BLaER1 (cell line): ENCODE measurements at regions not wholly inside any gene's neighbourhood (a gene's known extent, or its start where the extent isn't known, plus 50 kb on each side); places are given as distances from the start of the nearest gene placed in this dataset.

ENCODE experiments used
- H3K27ac ChIP-seq: shearing (Covaris generic); formaldehyde crosslinking; 2 replicates; pipeline ENCODE4 v1.8.1; 2022
- H3K27me3 ChIP-seq: shearing (Covaris generic); formaldehyde crosslinking; 2 replicates; pipeline ENCODE4 v1.8.1; 2022
- H3K36me3 ChIP-seq: shearing (Covaris generic); formaldehyde crosslinking; 2 replicates; pipeline ENCODE4 v1.8.1; 2022
- H3K4me1 ChIP-seq: shearing (Covaris generic); formaldehyde crosslinking; 2 replicates; pipeline ENCODE4 v1.8.1; 2022
- H3K4me2 ChIP-seq: shearing (Covaris generic); formaldehyde crosslinking; 2 replicates; pipeline ENCODE4 v1.8.1; 2022
- H3K4me3 ChIP-seq: shearing (Covaris generic); formaldehyde crosslinking; 2 replicates; pipeline ENCODE4 v1.8.1; 2022
- H3K9ac ChIP-seq: shearing (Covaris generic); formaldehyde crosslinking; 2 replicates; pipeline ENCODE4 v1.8.1; 2022
- H3K9me3 ChIP-seq: shearing (Covaris generic); formaldehyde crosslinking; 2 replicates; pipeline ENCODE4 v1.8.1; 2022
- H4K20me1 ChIP-seq: shearing (Covaris generic); formaldehyde crosslinking; 2 replicates; pipeline ENCODE4 v1.8.1; 2022
- Cebpa-rat ChIP-seq: shearing (Covaris generic); IDR thresholded peaks from 2 replicates; pipeline ENCODE4 v1.8.1; 2022

GRCh38 chr14:34024768-34025144 is 73.9 kb upstream of the EGLN3 start:
- Histone ChIP-seq H3K9me3 (no peaks in the 10 kb centered on the region), H3K27me3 (no peaks in the 10 kb centered on the region), H3K4me3 (no peak overlapping the region), H3K27ac (no peak overlapping the region), H3K36me3 (no peaks in the 10 kb centered on the region), H3K9ac (no peak overlapping the region), H3K4me1 (no peaks in the 10 kb centered on the region), H4K20me1 (no peaks in the 10 kb centered on the region), H3K4me2 (no peak overlapping the region)
- TF ChIP-seq Cebpa-rat = no peak

GRCh38 chr14:34023824-34024767 is 73.2 kb upstream of the EGLN3 start:
- Histone ChIP-seq H3K4me1 (no peaks in the 10 kb centered on the region), H3K4me3 (no peak overlapping the region), H3K9ac (no peak overlapping the region), H4K20me1 (no peaks in the 10 kb centered on the region), H3K27ac (no peak overlapping the region), H3K9me3 (no peaks in the 10 kb centered on the region), H3K27me3 (no peaks in the 10 kb centered on the region), H3K4me2 (no peak overlapping the region), H3K36me3 (no peaks in the 10 kb centered on the region)
- TF ChIP-seq Cebpa-rat = no peak

GRCh38 chr14:34021096-34021495 is 70.2 kb upstream of the EGLN3 start:
- TF ChIP-seq Cebpa-rat = no peak

GRCh38 chr14:34020014-34020413 is 69.1 kb upstream of the EGLN3 start:
- Histone ChIP-seq H3K9me3 (no peaks in the 10 kb centered on the region), H3K27ac (no peak overlapping the region), H3K4me2 (no peak overlapping the region), H3K9ac (no peak overlapping the region), H3K36me3 (no peaks in the 10 kb centered on the region), H3K4me3 (no peak overlapping the region), H3K27me3 (no peaks in the 10 kb centered on the region), H3K4me1 (no peaks in the 10 kb centered on the region), H4K20me1 (no peaks in the 10 kb centered on the region)
- no peak for TF ChIP-seq Cebpa-rat

More at GRCh38 chr14:34021096-34021495, 70.2 kb upstream of the EGLN3 start:
- no peaks in the 10 kb centered on the region for H4K20me1 ChIP-seq
- no peak overlapping the region for H3K4me3 ChIP-seq
- H3K4me1 ChIP-seq = no peaks in the 10 kb centered on the region
- H3K9ac ChIP-seq = no peak overlapping the region
- no peaks in the 10 kb centered on the region for H3K9me3 ChIP-seq
- no peaks in the 10 kb centered on the region for H3K27me3 ChIP-seq
- H3K4me2 ChIP-seq = no peak overlapping the region
- no peak overlapping the region for H3K27ac ChIP-seq
- no peaks in the 10 kb centered on the region for H3K36me3 ChIP-seq

GRCh38 chr14:34018564-34019244 is 67.8 kb upstream of the EGLN3 start:
- peaks cover 8% of the 10 kb centered on the region for H3K4me1 ChIP-seq
- H3K36me3 ChIP-seq = no peaks in the 10 kb centered on the region
- no peaks in the 10 kb centered on the region for H4K20me1 ChIP-seq
- no peak overlapping the region for H3K4me3 ChIP-seq
- no peaks in the 10 kb centered on the region for H3K27me3 ChIP-seq
- H3K9ac ChIP-seq = no peak overlapping the region
- H3K4me2 ChIP-seq = no peak overlapping the region
- H3K27ac ChIP-seq = no peak overlapping the region
- no peak for TF ChIP-seq Cebpa-rat
- no peaks in the 10 kb centered on the region for H3K9me3 ChIP-seq

- TF ChIP-seq Cebpa-rat = no peak
- H3K9ac ChIP-seq = no peak overlapping the region
- H3K27ac ChIP-seq = no peak overlapping the region
- H4K20me1 ChIP-seq = no peaks in the 10 kb centered on the region
- H3K4me1 ChIP-seq = peaks cover 14% of the 10 kb centered on the region
- H3K4me3 ChIP-seq = no peak overlapping the region
- H3K27me3 ChIP-seq = no peaks in the 10 kb centered on the region
- no peaks in the 10 kb centered on the region for H3K36me3 ChIP-seq
- no peak overlapping the region for H3K4me2 ChIP-seq
- no peaks in the 10 kb centered on the region for H3K9me3 ChIP-seq
Observed at GRCh38 chr14:34018125-34018524, 67.3 kb upstream of the EGLN3 start.

- no peak overlapping the region for H3K4me2 ChIP-seq
- no peak overlapping the region for H3K4me3 ChIP-seq
- TF ChIP-seq Cebpa-rat = no peak
- no peak overlapping the region for H3K9ac ChIP-seq
- H3K9me3 ChIP-seq = no peaks in the 10 kb centered on the region
- no peaks in the 10 kb centered on the region for H3K27me3 ChIP-seq
- no peaks in the 10 kb centered on the region for H4K20me1 ChIP-seq
- no peak overlapping the region for H3K27ac ChIP-seq
- no peaks in the 10 kb centered on the region for H3K36me3 ChIP-seq
- H3K4me1 ChIP-seq = peaks cover 16% of the 10 kb centered on the region
Observed at GRCh38 chr14:34015383-34015782, 64.5 kb upstream of the EGLN3 start.

- Histone ChIP-seq H3K27ac (no peak overlapping the region), H3K9ac (no peak overlapping the region), H4K20me1 (no peaks in the 10 kb centered on the region)
Observed at GRCh38 chr14:34014936-34015335, 64.1 kb upstream of the EGLN3 start.

GRCh38 chr14:34013721-34014060 is 62.8 kb upstream of the EGLN3 start:
- Histone ChIP-seq H3K4me3 (no peak overlapping the region), H3K9me3 (no peaks in the 10 kb centered on the region), H3K4me1 (peaks cover 16% of the 10 kb centered on the region), H3K36me3 (no peaks in the 10 kb centered on the region), H4K20me1 (no peaks in the 10 kb centered on the region), H3K27me3 (no peaks in the 10 kb centered on the region), H3K4me2 (peak overlapping the region; percentile 65), H3K9ac (no peak overlapping the region), H3K27ac (peak overlapping the region; percentile 36; the same call in 1 of the 2 replicates)
- no peak for TF ChIP-seq Cebpa-rat

More at GRCh38 chr14:34014936-34015335, 64.1 kb upstream of the EGLN3 start:
- Histone ChIP-seq H3K4me1 (peaks cover 16% of the 10 kb centered on the region), H3K27me3 (no peaks in the 10 kb centered on the region), H3K9me3 (no peaks in the 10 kb centered on the region), H3K4me2 (no peak overlapping the region), H3K4me3 (no peak overlapping the region), H3K36me3 (no peaks in the 10 kb centered on the region)
- no peak for TF ChIP-seq Cebpa-rat
